SK-N-SH treated with all-trans-retinoic acid at 6 μM for 48 hours (cell line): ENCODE measurements at regions not wholly inside any gene's neighbourhood (a gene's known extent, or its start where the extent isn't known, plus 50 kb on each side); places are given as distances from the start of the nearest gene placed in this dataset.

Experiments
- ATAC-seq: fragments of 200-7000 bp; cut with Tn5 transposase; 3 replicates; pipeline ENCODE4 v1.9.1; 2020; ENCODE audit warnings: mild to moderate bottlenecking, moderate library complexity
- ARNTL ChIP-seq: fragments of 450-650 bp; formaldehyde crosslinking; IDR thresholded peaks from 2 replicates; pipeline ENCODE4 v1.5.0; 2020; ENCODE audit warnings: low read depth, mild to moderate bottlenecking, moderate library complexity, borderline replicate concordance
- CSDC2 ChIP-seq: fragments of 250-450 bp; sonication (Bioruptor Pico); IDR thresholded peaks from 2 replicates; pipeline ENCODE4 v1.5.0; 2020; ENCODE audit warnings: mild to moderate bottlenecking, moderate library complexity
- ESRRG ChIP-seq: fragments of 250-450 bp; sonication (Bioruptor Pico); IDR thresholded peaks from 2 replicates; pipeline ENCODE4 v1.6.1; 2021; ENCODE audit warnings: mild to moderate bottlenecking
- GLIS3 ChIP-seq: fragments of 250-450 bp; sonication (Bioruptor Pico); IDR thresholded peaks from 2 replicates; pipeline ENCODE4 v1.5.0; 2020; ENCODE audit warnings: mild to moderate bottlenecking, moderate library complexity
- ISL1 ChIP-seq: fragments of 250-450 bp; sonication (Bioruptor Pico); IDR thresholded peaks from 2 replicates; pipeline ENCODE4 v2.1.2; 2022; ENCODE audit warnings: mild to moderate bottlenecking, moderate library complexity
- OSR1 ChIP-seq: fragments of 250-450 bp; sonication (Bioruptor Pico); IDR thresholded peaks from 2 replicates; pipeline ENCODE4 v1.8.0; 2022; ENCODE audit warnings: moderate library complexity, mild to moderate bottlenecking, inconsistent platforms
- RARB ChIP-seq: fragments of 250-450 bp; sonication (Bioruptor Pico); IDR thresholded peaks from 2 replicates; pipeline ENCODE4 v1.8.0; 2021; ENCODE audit warnings: mild to moderate bottlenecking, moderate library complexity
- SNAI2 ChIP-seq: fragments of 250-450 bp; sonication (Bioruptor Pico); IDR thresholded peaks from 2 replicates; pipeline ENCODE4 v1.5.0; 2020; ENCODE audit warnings: mild to moderate bottlenecking, moderate library complexity
- TOX ChIP-seq: fragments of 250-450 bp; sonication (Bioruptor Pico); IDR thresholded peaks from 2 replicates; pipeline ENCODE4 v1.8.0; 2021; ENCODE audit warnings: mild to moderate bottlenecking, moderate library complexity, borderline replicate concordance
- ZC3H10 ChIP-seq: fragments of 250-450 bp; sonication (Bioruptor Pico); IDR thresholded peaks from 2 replicates; pipeline ENCODE4 v1.5.1; 2021; ENCODE audit warnings: mild to moderate bottlenecking, moderate library complexity
- ZFP3 ChIP-seq: fragments of 250-450 bp; sonication (Bioruptor Pico); IDR thresholded peaks from 2 replicates; pipeline ENCODE4 v1.5.0; 2020; ENCODE audit warnings: mild to moderate bottlenecking, moderate library complexity
- ZFP30 ChIP-seq: fragments of 450-650 bp; formaldehyde crosslinking; IDR thresholded peaks from 2 replicates; pipeline ENCODE4 v1.5.0; 2022; ENCODE audit warnings: mild to moderate bottlenecking, moderate library complexity
- ZNF565 ChIP-seq: fragments of 450-650 bp; formaldehyde crosslinking; conservative IDR thresholded peaks from 2 replicates; pipeline ENCODE4 v1.5.0; 2020; ENCODE audit warnings: low read depth, mild to moderate bottlenecking, moderate library complexity
- ZNF8 ChIP-seq: fragments of 450-650 bp; formaldehyde crosslinking; IDR thresholded peaks from 2 replicates; pipeline ENCODE4 v1.5.0; 2020; ENCODE audit warnings: mild to moderate bottlenecking, moderate library complexity
- TF ChIP-seq, protein P1 (sequence below): fragments of 250-450 bp; sonication (Bioruptor Pico); IDR thresholded peaks from 2 replicates; pipeline ENCODE4 v1.5.0; 2020; ENCODE audit warnings: mild to moderate bottlenecking, moderate library complexity
- TF ChIP-seq, protein P2 (sequence below): fragments of 250-450 bp; sonication (Bioruptor Pico); IDR thresholded peaks from 2 replicates; pipeline ENCODE4 v1.8.0; 2020; ENCODE audit warnings: mild to moderate bottlenecking, moderate library complexity, borderline replicate concordance
- TF ChIP-seq, protein P3 (sequence below): fragments of 250-450 bp; sonication (Bioruptor Pico); IDR thresholded peaks from 2 replicates; pipeline ENCODE4 v1.8.0; 2021; ENCODE audit warnings: low read depth, mild to moderate bottlenecking, moderate library complexity, borderline replicate concordance
- TF ChIP-seq, protein P4 (sequence below): fragments of 250-450 bp; sonication (Bioruptor Pico); IDR thresholded peaks from 2 replicates; pipeline ENCODE4 v1.5.1; 2020; ENCODE audit warnings: low read depth, mild to moderate bottlenecking, moderate library complexity

DNA sequence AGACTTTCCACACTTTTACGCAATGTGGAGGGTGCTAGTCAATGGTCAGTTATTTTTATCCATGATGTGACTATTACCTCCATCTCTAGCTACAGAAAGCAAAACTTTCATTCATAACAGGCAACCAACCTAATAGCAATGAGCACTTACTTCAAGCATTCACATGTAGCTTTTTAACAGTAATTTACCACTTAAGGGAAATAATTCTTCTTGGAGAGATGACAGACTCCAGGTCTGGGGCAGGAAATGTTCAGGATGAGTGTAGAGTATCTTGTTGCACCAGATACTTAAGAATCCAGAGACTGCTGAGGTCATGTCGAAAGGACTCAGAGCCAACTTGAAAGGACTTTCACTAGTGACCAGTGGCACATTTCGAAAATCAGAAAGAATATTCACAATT, 347.6 kb downstream of the CHRM3 start (continued):
- TF ChIP-seq OSR1 (CRISPR knock-in tag), result no peak
- TF ChIP-seq ARNTL, result no peak
- TF ChIP-seq, protein P1, sequence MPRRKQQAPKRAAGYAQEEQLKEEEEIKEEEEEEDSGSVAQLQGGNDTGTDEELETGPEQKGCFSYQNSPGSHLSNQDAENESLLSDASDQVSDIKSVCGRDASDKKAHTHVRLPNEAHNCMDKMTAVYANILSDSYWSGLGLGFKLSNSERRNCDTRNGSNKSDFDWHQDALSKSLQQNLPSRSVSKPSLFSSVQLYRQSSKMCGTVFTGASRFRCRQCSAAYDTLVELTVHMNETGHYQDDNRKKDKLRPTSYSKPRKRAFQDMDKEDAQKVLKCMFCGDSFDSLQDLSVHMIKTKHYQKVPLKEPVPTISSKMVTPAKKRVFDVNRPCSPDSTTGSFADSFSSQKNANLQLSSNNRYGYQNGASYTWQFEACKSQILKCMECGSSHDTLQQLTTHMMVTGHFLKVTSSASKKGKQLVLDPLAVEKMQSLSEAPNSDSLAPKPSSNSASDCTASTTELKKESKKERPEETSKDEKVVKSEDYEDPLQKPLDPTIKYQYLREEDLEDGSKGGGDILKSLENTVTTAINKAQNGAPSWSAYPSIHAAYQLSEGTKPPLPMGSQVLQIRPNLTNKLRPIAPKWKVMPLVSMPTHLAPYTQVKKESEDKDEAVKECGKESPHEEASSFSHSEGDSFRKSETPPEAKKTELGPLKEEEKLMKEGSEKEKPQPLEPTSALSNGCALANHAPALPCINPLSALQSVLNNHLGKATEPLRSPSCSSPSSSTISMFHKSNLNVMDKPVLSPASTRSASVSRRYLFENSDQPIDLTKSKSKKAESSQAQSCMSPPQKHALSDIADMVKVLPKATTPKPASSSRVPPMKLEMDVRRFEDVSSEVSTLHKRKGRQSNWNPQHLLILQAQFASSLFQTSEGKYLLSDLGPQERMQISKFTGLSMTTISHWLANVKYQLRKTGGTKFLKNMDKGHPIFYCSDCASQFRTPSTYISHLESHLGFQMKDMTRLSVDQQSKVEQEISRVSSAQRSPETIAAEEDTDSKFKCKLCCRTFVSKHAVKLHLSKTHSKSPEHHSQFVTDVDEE, result no peak
- TF ChIP-seq ZFP3 (CRISPR knock-in tag), result no peak
- TF ChIP-seq, protein P2, sequence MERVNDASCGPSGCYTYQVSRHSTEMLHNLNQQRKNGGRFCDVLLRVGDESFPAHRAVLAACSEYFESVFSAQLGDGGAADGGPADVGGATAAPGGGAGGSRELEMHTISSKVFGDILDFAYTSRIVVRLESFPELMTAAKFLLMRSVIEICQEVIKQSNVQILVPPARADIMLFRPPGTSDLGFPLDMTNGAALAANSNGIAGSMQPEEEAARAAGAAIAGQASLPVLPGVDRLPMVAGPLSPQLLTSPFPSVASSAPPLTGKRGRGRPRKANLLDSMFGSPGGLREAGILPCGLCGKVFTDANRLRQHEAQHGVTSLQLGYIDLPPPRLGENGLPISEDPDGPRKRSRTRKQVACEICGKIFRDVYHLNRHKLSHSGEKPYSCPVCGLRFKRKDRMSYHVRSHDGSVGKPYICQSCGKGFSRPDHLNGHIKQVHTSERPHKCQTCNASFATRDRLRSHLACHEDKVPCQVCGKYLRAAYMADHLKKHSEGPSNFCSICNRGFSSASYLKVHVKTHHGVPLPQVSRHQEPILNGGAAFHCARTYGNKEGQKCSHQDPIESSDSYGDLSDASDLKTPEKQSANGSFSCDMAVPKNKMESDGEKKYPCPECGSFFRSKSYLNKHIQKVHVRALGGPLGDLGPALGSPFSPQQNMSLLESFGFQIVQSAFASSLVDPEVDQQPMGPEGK (CRISPR knock-in tag), result peak; percentile 77; the same call in 1 of the 2 replicates
- no peak for TF ChIP-seq ESRRG (CRISPR knock-in tag)
- peak; percentile 98 for TF ChIP-seq ISL1
- no peak for TF ChIP-seq SNAI2 (CRISPR knock-in tag)
- TF ChIP-seq ZNF565 (CRISPR knock-in tag), result no peak

DNA sequence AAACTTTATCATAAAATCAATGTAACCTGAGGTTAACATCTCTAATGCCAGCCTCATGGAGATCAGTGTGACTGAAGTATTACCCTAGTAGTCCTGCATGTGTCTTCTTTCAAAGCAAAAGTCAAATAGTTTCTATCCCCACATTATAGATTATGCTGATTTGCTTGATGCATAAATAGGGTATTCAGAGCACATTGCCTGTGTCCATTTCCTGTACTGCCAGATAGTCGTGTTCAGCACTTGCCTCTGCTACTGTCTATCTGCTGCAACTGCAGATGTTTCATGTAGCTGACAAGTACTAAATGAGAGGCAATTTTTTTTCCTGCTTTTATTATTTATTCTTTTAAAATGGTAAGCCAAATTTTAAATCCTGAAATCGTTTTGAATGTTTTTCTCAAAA, 348.7 kb downstream of the CHRM3 start:
- ATAC-seq, result peak; percentile 46
- TF ChIP-seq GLIS3 (CRISPR knock-in tag) (no peak), ARNTL (no peak)
- TF ChIP-seq, protein P1, result no peak
- TF ChIP-seq, protein P3, sequence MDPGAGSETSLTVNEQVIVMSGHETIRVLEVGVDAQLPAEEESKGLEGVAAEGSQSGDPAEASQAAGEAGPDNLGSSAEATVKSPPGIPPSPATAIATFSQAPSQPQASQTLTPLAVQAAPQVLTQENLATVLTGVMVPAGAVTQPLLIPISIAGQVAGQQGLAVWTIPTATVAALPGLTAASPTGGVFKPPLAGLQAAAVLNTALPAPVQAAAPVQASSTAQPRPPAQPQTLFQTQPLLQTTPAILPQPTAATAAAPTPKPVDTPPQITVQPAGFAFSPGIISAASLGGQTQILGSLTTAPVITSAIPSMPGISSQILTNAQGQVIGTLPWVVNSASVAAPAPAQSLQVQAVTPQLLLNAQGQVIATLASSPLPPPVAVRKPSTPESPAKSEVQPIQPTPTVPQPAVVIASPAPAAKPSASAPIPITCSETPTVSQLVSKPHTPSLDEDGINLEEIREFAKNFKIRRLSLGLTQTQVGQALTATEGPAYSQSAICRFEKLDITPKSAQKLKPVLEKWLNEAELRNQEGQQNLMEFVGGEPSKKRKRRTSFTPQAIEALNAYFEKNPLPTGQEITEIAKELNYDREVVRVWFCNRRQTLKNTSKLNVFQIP (CRISPR knock-in tag), result 0 out of 2 replicates have a peak, but pooled peaks have one; percentile 33

DNA sequence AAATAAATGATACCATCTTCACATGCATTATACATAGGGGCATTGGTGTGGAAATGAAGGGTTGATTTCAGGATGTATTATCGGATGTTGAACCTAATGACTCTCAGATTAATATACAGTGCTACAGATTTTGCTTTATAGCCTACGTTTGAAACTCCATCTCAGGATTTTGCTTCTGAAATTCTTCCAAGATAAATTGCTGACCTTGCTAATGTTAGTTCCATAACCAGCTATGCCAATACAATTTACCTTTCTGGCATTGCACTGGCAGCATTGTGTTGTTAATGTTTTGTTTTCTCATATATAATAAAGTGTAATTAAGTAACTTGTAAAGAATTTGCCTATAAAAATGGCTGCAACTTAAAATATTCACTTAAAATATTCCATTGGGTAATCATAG, 350.1 kb downstream of the CHRM3 start:
- TF ChIP-seq, protein P4, sequence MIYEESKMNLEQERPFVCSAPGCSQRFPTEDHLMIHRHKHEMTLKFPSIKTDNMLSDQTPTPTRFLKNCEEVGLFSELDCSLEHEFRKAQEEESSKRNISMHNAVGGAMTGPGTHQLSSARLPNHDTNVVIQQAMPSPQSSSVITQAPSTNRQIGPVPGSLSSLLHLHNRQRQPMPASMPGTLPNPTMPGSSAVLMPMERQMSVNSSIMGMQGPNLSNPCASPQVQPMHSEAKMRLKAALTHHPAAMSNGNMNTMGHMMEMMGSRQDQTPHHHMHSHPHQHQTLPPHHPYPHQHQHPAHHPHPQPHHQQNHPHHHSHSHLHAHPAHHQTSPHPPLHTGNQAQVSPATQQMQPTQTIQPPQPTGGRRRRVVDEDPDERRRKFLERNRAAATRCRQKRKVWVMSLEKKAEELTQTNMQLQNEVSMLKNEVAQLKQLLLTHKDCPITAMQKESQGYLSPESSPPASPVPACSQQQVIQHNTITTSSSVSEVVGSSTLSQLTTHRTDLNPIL, result no peak
- TF ChIP-seq ZC3H10, result no peak
- TF ChIP-seq RARB (CRISPR knock-in tag), result no peak
- no peak for TF ChIP-seq ZNF8 (CRISPR knock-in tag)
- TF ChIP-seq ZNF565 (CRISPR knock-in tag), result no peak
- TF ChIP-seq GLIS3 (CRISPR knock-in tag), result no peak
- TF ChIP-seq, protein P3 (CRISPR knock-in tag), result no peak
- no peak for TF ChIP-seq SNAI2 (CRISPR knock-in tag)
- no peak for TF ChIP-seq CSDC2 (CRISPR knock-in tag)
- no peak for TF ChIP-seq TOX (CRISPR knock-in tag)
- no peak for TF ChIP-seq ARNTL
- no peak for TF ChIP-seq ISL1
- TF ChIP-seq ZFP30, result no peak
- no peak for ATAC-seq
